Activated CD8-positive, alpha-beta memory T cell treated with anti-CD3 and anti-CD28 coated beads for 48 hours (primary cell): ENCODE measurements at regions not wholly inside any gene's neighbourhood (a gene's known extent, or its start where the extent isn't known, plus 50 kb on each side); places are given as distances from the start of the nearest gene placed in this dataset.
"Not testable (repeated sequence)": the region's sequence is repeated elsewhere in the genome, so short reads cannot be mapped to it uniquely, and the experiment has no call there.

Source experiments
- DNase-seq, 3 experiments: peaks; one replicate each; pipeline ENCODE4 v3.0.0-alpha.2; 2020; ENCODE audit warnings: low read depth in 2 of 3, low spot score in 2 of 3

GRCh38 chr12:97977870-97978405 is 515.3 kb downstream of the RMST start:
- no peak for DNase-seq

GRCh38 chr12:97982684-97983083 is 520.1 kb downstream of the RMST start:
- no peak for DNase-seq

GRCh38 chr12:97983796-97984195 is 521.2 kb downstream of the RMST start:
- DNase-seq, result no peak

- DNase-seq, result no peak
Measured at GRCh38 chr12:97984436-97984835, 521.8 kb downstream of the RMST start.

GRCh38 chr12:97984974-97985580 is 522.5 kb downstream of the RMST start:
- DNase-seq, result no peak

- DNase-seq, result no peak
Measured at GRCh38 chr12:97985834-97986233, 523.2 kb downstream of the RMST start.

- DNase-seq, result not testable (repeated sequence)
Measured at GRCh38 chr12:97988588-97988987, 526.0 kb downstream of the RMST start.

GRCh38 chr12:97989366-97989940 is 525.9 kb upstream of the TMPO start:
- DNase-seq, result no peak

- no peak for DNase-seq
Measured at GRCh38 chr12:97994746-97995484, 520.5 kb upstream of the TMPO start.

- no peak for DNase-seq
Measured at GRCh38 chr12:97995559-97995958, 519.8 kb upstream of the TMPO start.

GRCh38 chr12:98001430-98001829 is 514.0 kb upstream of the TMPO start:
- DNase-seq, result no peak

- no peak for DNase-seq
Measured at GRCh38 chr12:98002887-98003493, 512.4 kb upstream of the TMPO start.

GRCh38 chr12:98007963-98008362 is 507.4 kb upstream of the TMPO start:
- DNase-seq, result no peak

- no peak for DNase-seq
Measured at GRCh38 chr12:98013560-98013959, 501.8 kb upstream of the TMPO start.

- no peak for DNase-seq
Measured at GRCh38 chr12:98018836-98019235, 496.6 kb upstream of the TMPO start.

GRCh38 chr12:98020376-98020775 is 495.0 kb upstream of the TMPO start:
- no peak for DNase-seq

GRCh38 chr12:98022961-98023360 is 492.4 kb upstream of the TMPO start:
- DNase-seq, result no peak

- no peak for DNase-seq
Measured at GRCh38 chr12:98037401-98038140, 477.8 kb upstream of the TMPO start.

GRCh38 chr12:98042668-98043067 is 472.7 kb upstream of the TMPO start:
- DNase-seq, result no peak

- DNase-seq, result no peak
Measured at GRCh38 chr12:98045395-98045794, 470.0 kb upstream of the TMPO start.

- no peak for DNase-seq
Measured at GRCh38 chr12:98048326-98048725, 467.1 kb upstream of the TMPO start.
